Breast epithelium (tissue), 4 donors: ENCODE measurements at regions not wholly inside any gene's neighbourhood (a gene's known extent, or its start where the extent isn't known, plus 50 kb on each side); places are given as distances from the start of the nearest gene placed in this dataset.

Experiments used
- DNase-seq, 2 donors: peaks; one replicate each; pipeline ENCODE4 v3.0.0-alpha.2; 2019; ENCODE audit warnings: low spot score in 2 of 2
- H3K27ac ChIP-seq, 2 donors: fragments of 200-600 bp; sonication (generic) in 1 of 2; one replicate each; pipeline ENCODE4 v1.5.1; 2016 to 2019; ENCODE audit warnings: mild to moderate bottlenecking in 1 of 2
- H3K27me3 ChIP-seq, 2 donors: fragments of 200-600 bp; sonication (generic) in 1 of 2; one replicate each; pipeline versions ENCODE4 v1.5.1 to v1.6.0; 2017 to 2019; ENCODE audit warnings: control low read depth in 1 of 2, mild to moderate bottlenecking in 1 of 2
- H3K36me3 ChIP-seq: fragments of 200-600 bp; one replicate; pipeline ENCODE4 v1.5.1; 2019
- H3K4me1 ChIP-seq, 2 donors: fragments of 200-600 bp; sonication (generic); one replicate each; pipeline ENCODE4 v1.5.1; 2016 to 2019; ENCODE audit warnings: control low read depth in 1 of 2
- H3K4me3 ChIP-seq, 3 donors: fragments of 200-600 bp; sonication (generic); 1 replicate in 2 of 3; 2 replicates in 1 of 3; pipeline ENCODE4 v1.5.1; 2016 to 2019; ENCODE audit warnings: mild to moderate bottlenecking in 3 of 3, moderate library complexity in 2 of 3
- H3K9me3 ChIP-seq, 2 donors: fragments of 200-600 bp; sonication (generic) in 1 of 2; one replicate each; pipeline ENCODE4 v1.5.1; 2016 to 2019; ENCODE audit warnings: control low read depth in 1 of 2
- CTCF ChIP-seq, 3 donors: fragments of 450-650 bp; IDR thresholded peaks; one replicate each; pipeline ENCODE4 v1.5.1; 2016 to 2017; ENCODE audit warnings: antibody characterized with exemption in 3 of 3, mild to moderate bottlenecking in 3 of 3, moderate library complexity in 3 of 3
- POLR2A ChIP-seq: fragments of 450-650 bp; IDR thresholded peaks from one replicate; pipeline ENCODE4 v1.6.1; 2016; ENCODE audit warnings: antibody characterized with exemption, mild to moderate bottlenecking, moderate library complexity
- POLR2AphosphoS5 ChIP-seq, 3 donors: sonication (generic); formaldehyde crosslinking; IDR thresholded peaks; one replicate each; pipeline ENCODE4 v1.6.1; 2017; ENCODE audit warnings: antibody characterized with exemption in 3 of 3
- intact Hi-C: fragments of 100-400 bp; cut with DNase I; formaldehyde crosslinking; loops from one replicate; pipeline ENCODE4 v1.15.1; 2023; ENCODE audit warnings: low total_unique reads

DNA sequence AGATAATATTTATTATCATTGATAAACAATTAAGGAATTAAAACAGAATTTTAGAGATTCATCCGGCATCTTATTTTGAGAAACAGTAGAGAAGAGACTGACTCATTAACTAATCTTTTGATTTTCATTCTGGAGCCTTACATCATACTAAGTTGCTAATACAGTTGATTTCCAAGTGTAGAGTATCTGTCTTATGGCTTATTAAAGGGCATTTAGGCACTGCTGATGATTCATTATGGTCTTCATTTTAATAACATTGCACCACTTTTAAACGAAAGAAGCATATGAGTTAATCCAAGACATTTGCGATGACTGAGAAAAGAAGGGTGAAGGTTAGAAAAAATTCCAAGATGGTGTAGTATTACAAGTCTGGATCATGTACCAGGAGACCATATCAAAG lies 186.0 kb upstream of the CACNA2D1 start:
- no peak for DNase-seq
- Histone ChIP-seq H3K27ac (no peak overlapping the region), H3K27me3 (no peaks in the 10 kb centered on the region), H3K4me3 (no peak overlapping the region), H3K36me3 (no peaks in the 10 kb centered on the region), H3K9me3 (no peaks in the 10 kb centered on the region), H3K4me1 (no peaks in the 10 kb centered on the region)
- TF ChIP-seq POLR2AphosphoS5 (IDR thresholded peaks at IDR 0.05) (no peak), CTCF (IDR thresholded peaks at IDR 0.05) (no peak), POLR2A (no peak)
- intact Hi-C loops = no loop called here

- Histone ChIP-seq H3K36me3 (no peaks in the 10 kb centered on the region), H3K27ac (no peak overlapping the region), H3K9me3 (no peaks in the 10 kb centered on the region), H3K4me1 (no peaks in the 10 kb centered on the region), H3K4me3 (no peak overlapping the region), H3K27me3 (no peaks in the 10 kb centered on the region)
- no peak for TF ChIP-seq POLR2AphosphoS5 (IDR thresholded peaks at IDR 0.05)
- TF ChIP-seq CTCF (IDR thresholded peaks at IDR 0.05) = no peak
- no peak for TF ChIP-seq POLR2A
- intact Hi-C loops = no loop called here
- no peak for DNase-seq
Observed at GRCh38 chr7:82625377-82625776, 181.8 kb upstream of the CACNA2D1 start.

GRCh38 chr7:82624965-82625364 lies 181.4 kb upstream of the CACNA2D1 start:
- H3K4me3 ChIP-seq = no peak overlapping the region
- no peaks in the 10 kb centered on the region for H3K27me3 ChIP-seq
- H3K4me1 ChIP-seq = no peaks in the 10 kb centered on the region
- TF ChIP-seq CTCF (IDR thresholded peaks at IDR 0.05) (no peak), POLR2A (no peak), POLR2AphosphoS5 (IDR thresholded peaks at IDR 0.05) (no peak)
- no peaks in the 10 kb centered on the region for H3K9me3 ChIP-seq
- no peak for DNase-seq
- H3K36me3 ChIP-seq = no peaks in the 10 kb centered on the region
- intact Hi-C loops = no loop called here
- no peak overlapping the region for H3K27ac ChIP-seq

- no peaks in the 10 kb centered on the region for H3K27me3 ChIP-seq
- H3K9me3 ChIP-seq = no peaks in the 10 kb centered on the region
- no peak overlapping the region for H3K27ac ChIP-seq
- intact Hi-C loops = no loop called here
- no peaks in the 10 kb centered on the region for H3K36me3 ChIP-seq
- no peak overlapping the region for H3K4me3 ChIP-seq
- no peak for TF ChIP-seq CTCF (IDR thresholded peaks at IDR 0.05)
- TF ChIP-seq POLR2A = no peak
- TF ChIP-seq POLR2AphosphoS5 (IDR thresholded peaks at IDR 0.05) = no peak
- H3K4me1 ChIP-seq = no peaks in the 10 kb centered on the region
- DNase-seq = no peak
Observed at GRCh38 chr7:82624337-82624736, 180.8 kb upstream of the CACNA2D1 start.

- intact Hi-C loops = no loop called here
- H3K27ac ChIP-seq = no peak overlapping the region
- H3K4me1 ChIP-seq = no peaks in the 10 kb centered on the region
- TF ChIP-seq POLR2A (no peak), POLR2AphosphoS5 (IDR thresholded peaks at IDR 0.05) (no peak), CTCF (IDR thresholded peaks at IDR 0.05) (no peak)
- no peak overlapping the region for H3K4me3 ChIP-seq
- H3K36me3 ChIP-seq = no peaks in the 10 kb centered on the region
- H3K9me3 ChIP-seq = no peaks in the 10 kb centered on the region
- no peak for DNase-seq
- no peaks in the 10 kb centered on the region for H3K27me3 ChIP-seq
Observed at GRCh38 chr7:82623812-82624211, 180.2 kb upstream of the CACNA2D1 start.
